HG02852 (cell line): ENCODE measurements at regions not wholly inside any gene's neighbourhood (a gene's known extent, or its start where the extent isn't known, plus 50 kb on each side); places are given as distances from the start of the nearest gene placed in this dataset.

Experiments
- ATAC-seq: cut with Tn5 transposase; IDR thresholded peaks from one replicate; pipeline ENCODE4 v1.9.1; 2021; ENCODE audit warnings: mild to moderate bottlenecking, moderate library complexity; ENCODE audit not compliant: unreplicated experiment

GRCh38 chr2:8457092-8457481, 224.8 kb upstream of the ID2 start:
- ATAC-seq, result no peak

- no peak for ATAC-seq
Measured at GRCh38 chr2:8457699-8458502, 224.0 kb upstream of the ID2 start.

- no peak for ATAC-seq
Measured at GRCh38 chr2:8458503-8459459, 223.1 kb upstream of the ID2 start.

GRCh38 chr2:8459474-8459873, 222.4 kb upstream of the ID2 start:
- no peak for ATAC-seq

- no peak for ATAC-seq
Measured at GRCh38 chr2:8461341-8461740, 220.5 kb upstream of the ID2 start.

- no peak for ATAC-seq
Measured at GRCh38 chr2:8462280-8462679, 219.6 kb upstream of the ID2 start.

GRCh38 chr2:8462899-8463648, 218.8 kb upstream of the ID2 start:
- no peak for ATAC-seq

GRCh38 chr2:8465560-8465959, 216.3 kb upstream of the ID2 start:
- ATAC-seq, result no peak

GRCh38 chr2:8469709-8470493, 212.0 kb upstream of the ID2 start:
- ATAC-seq, result no peak

GRCh38 chr2:8472545-8473323, 209.1 kb upstream of the ID2 start:
- ATAC-seq, result peak; percentile 70

GRCh38 chr2:8475349-8476031, 206.4 kb upstream of the ID2 start:
- ATAC-seq, result peak; percentile 35

- peak; percentile 37 for ATAC-seq
Measured at GRCh38 chr2:8477552-8478470, 204.0 kb upstream of the ID2 start.

- ATAC-seq, result no peak
Measured at GRCh38 chr2:8478471-8478793, 203.4 kb upstream of the ID2 start.

GRCh38 chr2:8479298-8479697, 202.6 kb upstream of the ID2 start:
- no peak for ATAC-seq

GRCh38 chr2:8480915-8481314, 200.9 kb upstream of the ID2 start:
- ATAC-seq, result no peak

GRCh38 chr2:8481463-8482009, 200.3 kb upstream of the ID2 start:
- ATAC-seq, result peak; percentile 53

GRCh38 chr2:8482432-8482831, 199.4 kb upstream of the ID2 start:
- ATAC-seq, result no peak
